Activated CD4-positive, CD25-positive, alpha-beta regulatory T cell treated with anti-CD3 and anti-CD28 coated beads, Interleukin-2, amount 50 U/mL, for 24 hours (primary cell): ENCODE measurements at regions not wholly inside any gene's neighbourhood (a gene's known extent, or its start where the extent isn't known, plus 50 kb on each side); places are given as distances from the start of the nearest gene placed in this dataset.

Experiments
- ATAC-seq, 2 donors: fragments of 150-1000 bp; cut with Tn5 transposase; one replicate each; pipeline ENCODE4 v1.10.0; 2021; ENCODE audit warnings: mild to moderate bottlenecking in 1 of 2, moderate library complexity in 1 of 2

DNA sequence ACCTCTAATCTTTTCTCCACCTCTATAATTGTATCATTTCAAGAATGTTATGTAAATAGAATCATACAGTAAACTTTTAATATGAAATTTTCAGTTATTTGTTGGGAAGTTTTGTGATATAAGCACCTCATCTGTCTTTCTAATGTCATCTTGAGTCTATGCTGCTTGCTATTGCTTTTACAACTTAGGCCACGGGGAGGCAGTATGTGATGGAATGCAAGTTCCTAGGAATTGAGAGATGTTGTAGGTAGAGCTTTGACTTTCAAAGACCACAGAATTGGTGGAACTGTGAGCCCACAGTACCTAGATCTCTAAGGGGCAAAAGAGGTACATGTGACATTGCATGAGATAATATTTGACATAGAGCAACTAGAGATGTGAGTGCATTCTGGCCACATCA is 328.3 kb downstream of the MFSD1 start:
- ATAC-seq = no peak

- ATAC-seq = no peak
These were observed 329.5 kb downstream of the MFSD1 start for GRCh38 chr3:159131376-159131775.

DNA sequence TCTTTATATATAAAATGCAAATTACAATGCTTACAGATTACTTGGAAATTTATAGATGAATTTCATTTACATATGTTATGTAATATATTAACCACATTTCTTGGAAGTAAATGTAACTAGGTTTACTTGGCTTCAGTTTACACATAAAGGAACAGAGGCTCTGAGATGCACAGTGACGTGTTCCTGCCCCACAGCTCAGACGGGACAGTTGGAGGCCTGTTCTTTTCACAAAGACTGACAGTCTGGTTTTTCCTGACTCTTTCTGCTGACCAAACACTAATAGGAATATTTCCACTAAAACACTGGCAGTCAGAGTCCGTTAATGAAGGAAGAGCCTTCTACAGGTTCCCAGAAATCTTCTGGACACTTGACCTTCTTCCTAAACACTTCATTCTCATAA is 336.1 kb downstream of the MFSD1 start:
- ATAC-seq = no peak

DNA sequence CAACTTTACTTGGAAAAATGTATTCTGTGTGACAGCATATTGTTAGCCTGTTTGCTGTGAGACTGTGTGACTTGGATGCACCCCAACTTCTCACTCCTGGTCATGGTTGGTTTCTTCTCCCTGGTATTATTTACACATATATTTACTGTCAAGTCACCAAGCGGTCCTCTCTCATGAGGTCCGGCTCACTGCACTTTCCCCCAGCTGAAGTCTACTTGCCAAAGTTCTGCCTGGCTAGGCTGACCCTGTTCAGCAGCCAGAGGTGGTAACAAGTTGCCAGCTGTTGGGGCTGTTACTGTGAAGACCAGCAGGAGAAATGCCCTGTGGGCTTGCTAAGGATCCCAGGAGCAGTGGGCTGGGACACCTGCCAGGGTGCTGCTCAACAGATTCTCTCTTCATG is 337.5 kb downstream of the MFSD1 start:
- ATAC-seq = no peak

GRCh38 chr3:159144472-159144871 is 342.6 kb downstream of the MFSD1 start:
- ATAC-seq = no peak

- no peak for ATAC-seq
These were observed 343.0 kb downstream of the MFSD1 start for GRCh38 chr3:159144891-159145290.

- no peak for ATAC-seq
These were observed 344.5 kb downstream of the MFSD1 start for GRCh38 chr3:159146392-159146791.

- ATAC-seq = no peak
These were observed 345.1 kb downstream of the MFSD1 start for GRCh38 chr3:159146856-159147435.

- ATAC-seq = no peak
These were observed 346.0 kb downstream of the MFSD1 start for GRCh38 chr3:159147813-159148212.

DNA sequence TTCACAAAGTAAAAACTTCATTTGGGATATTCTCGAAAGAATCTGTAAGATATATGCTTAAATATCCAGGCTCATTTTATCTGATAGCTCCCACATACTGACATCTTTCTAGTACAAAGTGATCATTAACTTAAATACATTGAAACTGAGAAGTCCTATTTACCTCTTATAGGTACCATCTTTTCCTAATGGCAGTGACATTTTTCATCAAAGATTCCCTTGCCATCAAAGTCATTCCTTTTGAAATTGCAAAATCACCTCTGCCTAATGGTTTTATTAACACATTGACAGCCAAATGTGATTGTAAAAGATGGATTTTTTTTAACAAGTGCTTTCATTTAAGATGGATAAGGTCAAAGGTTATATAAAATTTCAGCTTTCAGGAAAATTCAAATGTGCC is 346.6 kb downstream of the MFSD1 start:
- no peak for ATAC-seq

DNA sequence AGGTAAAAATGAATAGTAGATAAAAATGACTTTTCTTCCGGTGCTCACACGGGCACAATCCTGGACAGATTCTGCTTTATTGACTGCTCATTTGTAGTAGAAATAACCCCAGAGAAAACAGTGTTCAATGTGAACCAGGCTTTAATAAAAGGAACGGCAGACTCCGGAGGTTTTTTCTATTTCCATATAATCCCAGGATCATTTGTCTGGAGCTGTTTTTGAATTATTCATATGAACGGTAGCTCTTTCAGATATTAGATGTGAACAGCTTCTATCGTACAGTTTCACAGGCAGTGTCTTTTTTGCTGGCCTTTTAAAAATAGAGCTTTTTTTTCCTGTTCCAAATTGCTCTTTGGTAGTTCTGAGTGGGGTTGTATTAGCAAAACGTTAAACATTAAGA is 347.3 kb downstream of the MFSD1 start:
- no peak for ATAC-seq

- ATAC-seq = no peak
These were observed 347.8 kb downstream of the MFSD1 start for GRCh38 chr3:159149633-159150032.

GRCh38 chr3:159150180-159150579 is 348.3 kb downstream of the MFSD1 start:
- no peak for ATAC-seq

DNA sequence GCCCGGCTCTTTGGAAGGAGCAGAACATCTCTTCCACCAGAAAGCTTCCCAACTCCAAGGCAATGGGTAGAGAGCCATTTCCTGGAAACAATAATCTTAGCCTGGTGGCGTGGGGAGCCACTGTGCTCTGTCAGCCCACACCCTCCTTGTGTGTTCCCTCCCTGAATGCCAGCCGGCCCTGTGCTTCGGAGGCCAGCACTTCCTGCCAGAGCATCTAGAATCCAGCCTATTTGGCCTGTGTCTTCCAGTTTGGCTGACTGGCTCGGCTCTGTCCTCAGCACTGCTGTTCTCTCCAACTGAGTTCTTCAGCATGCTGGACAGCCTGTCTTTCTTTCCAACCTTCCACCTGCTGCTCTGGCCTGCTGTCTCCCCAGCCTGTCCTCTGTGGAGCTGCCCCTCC is 349.3 kb downstream of the MFSD1 start:
- no peak for ATAC-seq

- ATAC-seq = no peak
These were observed 355.4 kb downstream of the MFSD1 start for GRCh38 chr3:159157275-159157674.

GRCh38 chr3:159158213-159158612 is 356.4 kb downstream of the MFSD1 start:
- no peak for ATAC-seq

DNA sequence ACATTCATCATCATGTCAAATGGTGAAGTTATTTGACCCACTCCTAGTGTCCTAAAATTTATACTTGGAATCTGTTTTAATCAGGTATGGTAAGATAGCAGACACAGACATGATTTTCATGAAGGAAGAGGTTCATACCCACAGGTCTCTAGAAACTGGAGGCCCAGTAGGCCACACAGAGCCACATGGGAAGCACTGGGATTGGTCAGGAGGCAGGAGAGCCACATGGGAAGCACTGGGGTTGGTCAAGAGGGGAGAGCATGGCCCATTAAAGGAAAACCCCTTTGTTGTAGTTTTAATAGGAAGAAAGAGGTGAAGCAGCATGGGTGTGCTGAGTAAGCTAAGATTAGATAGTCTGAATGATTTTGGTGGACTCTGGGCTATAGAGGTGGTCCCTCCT is 356.9 kb downstream of the MFSD1 start:
- ATAC-seq = no peak

- no peak for ATAC-seq
These were observed 357.7 kb downstream of the MFSD1 start for GRCh38 chr3:159159546-159159945.

GRCh38 chr3:159163656-159164055 is 361.8 kb downstream of the MFSD1 start:
- no peak for ATAC-seq

- no peak for ATAC-seq
These were observed 364.1 kb downstream of the MFSD1 start for GRCh38 chr3:159165961-159166360.

- ATAC-seq = no peak
These were observed 365.2 kb downstream of the MFSD1 start for GRCh38 chr3:159166899-159167586.

DNA sequence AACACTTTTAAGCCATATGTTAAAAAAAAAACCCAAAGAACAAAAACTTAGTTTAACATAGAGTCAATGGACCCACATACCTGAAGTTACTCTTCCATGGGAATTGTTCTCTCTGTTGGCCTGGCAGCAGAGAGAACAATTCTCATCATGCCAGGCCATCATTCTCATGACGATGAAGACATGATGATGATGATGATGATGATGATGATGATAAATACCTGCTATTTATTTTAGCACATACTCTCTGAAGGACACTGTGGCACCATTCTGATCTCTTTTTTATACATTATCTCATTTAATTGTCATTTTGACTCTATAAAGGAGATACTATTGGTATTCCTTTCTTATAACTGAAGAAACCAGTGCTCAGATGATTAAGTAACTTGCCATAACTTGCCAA is 366.9 kb downstream of the MFSD1 start:
- ATAC-seq = no peak

DNA sequence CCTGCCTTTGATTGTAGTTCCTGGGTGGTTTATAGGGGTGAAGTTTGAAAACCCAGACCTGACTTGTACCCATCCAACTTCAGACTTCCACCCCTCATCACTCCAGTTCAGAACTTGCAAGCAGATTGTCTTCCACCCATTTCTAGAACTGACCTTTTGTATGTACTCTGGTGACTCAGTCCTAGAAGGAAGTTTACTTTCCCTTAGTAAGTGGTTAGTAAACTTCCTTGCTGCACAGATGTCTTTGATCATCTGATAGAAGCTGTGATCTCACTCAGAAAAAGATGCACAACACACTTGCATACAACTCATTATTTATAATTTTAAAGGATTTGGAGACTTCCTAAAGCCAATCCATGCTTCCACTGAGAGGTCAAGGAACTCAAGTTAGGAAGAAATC is 368.0 kb downstream of the MFSD1 start:
- ATAC-seq = no peak

DNA sequence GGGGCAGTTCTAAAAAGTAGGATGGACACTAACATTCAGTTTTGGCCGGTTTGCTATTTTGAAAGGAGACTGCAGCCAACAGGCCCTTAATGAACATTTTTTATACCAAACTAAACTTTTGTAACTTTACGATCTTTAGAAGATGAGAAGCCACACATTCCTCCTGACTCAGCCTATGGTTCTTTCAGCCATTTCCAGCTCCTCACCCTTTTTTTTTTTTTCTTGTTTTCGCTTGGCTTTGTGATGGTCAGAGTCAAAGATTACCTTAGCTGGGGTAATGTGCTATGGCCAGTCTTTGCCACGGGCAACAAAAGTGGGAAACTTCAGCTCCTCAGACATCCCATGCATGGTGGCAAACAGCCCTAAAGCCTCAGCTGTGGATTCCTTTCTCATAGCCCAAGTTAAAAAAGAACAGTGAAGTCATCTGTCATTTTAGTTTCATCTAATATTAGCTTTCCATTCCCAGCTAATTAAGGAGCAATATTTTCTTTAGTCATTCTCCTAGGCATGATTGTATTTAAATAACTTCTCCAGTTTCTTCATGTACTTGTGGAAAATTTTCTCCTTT is 368.7 kb downstream of the MFSD1 start:
- no peak for ATAC-seq

DNA sequence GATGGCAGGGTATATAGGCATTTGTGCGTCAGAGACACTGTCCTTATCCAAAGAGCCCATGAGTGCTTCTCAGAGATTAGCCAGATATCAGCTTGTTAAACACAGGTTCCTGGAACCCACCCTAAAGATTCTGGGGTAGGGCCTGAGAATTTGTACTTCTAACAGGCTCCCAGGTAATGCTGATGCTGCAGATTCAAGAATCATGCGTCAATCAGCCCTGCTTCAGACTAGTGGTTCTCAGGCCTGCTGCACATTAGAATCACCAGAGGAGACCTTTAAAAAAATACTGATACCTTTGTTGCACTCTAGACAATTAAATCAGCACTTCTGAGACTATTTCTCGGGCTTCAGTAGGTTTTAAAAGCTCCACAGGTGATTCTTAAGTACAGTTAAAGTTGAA is 369.5 kb downstream of the MFSD1 start:
- no peak for ATAC-seq
